CD1c-positive myeloid dendritic cell (primary cell): ENCODE measurements at regions not wholly inside any gene's neighbourhood (a gene's known extent, or its start where the extent isn't known, plus 50 kb on each side); places are given as distances from the start of the nearest gene placed in this dataset.
"Not testable (repeated sequence)": the region's sequence is repeated elsewhere in the genome, so short reads cannot be mapped to it uniquely, and the experiment has no call there.

Source experiments
- DNase-seq: peaks from one replicate; pipeline ENCODE4 v3.0.0-alpha.2; 2016; ENCODE audit errors: extremely low spot score

- DNase-seq: no peak
Observed at GRCh38 chr22:48488611-48489511, 1338.8 kb downstream of the BRD1 start.

GRCh38 chr22:48488149-48488551 is 1339.5 kb downstream of the BRD1 start:
- DNase-seq: no peak

GRCh38 chr22:48486558-48486957 is 1341.1 kb downstream of the BRD1 start:
- DNase-seq: no peak

GRCh38 chr22:48486134-48486532 is 1341.5 kb downstream of the BRD1 start:
- no peak for DNase-seq

GRCh38 chr22:48485149-48486133 is 1342.2 kb downstream of the BRD1 start:
- no peak for DNase-seq

GRCh38 chr22:48483764-48484528 is 1343.7 kb downstream of the BRD1 start:
- no peak for DNase-seq

- DNase-seq: no peak
Observed at GRCh38 chr22:48482771-48483170, 1344.9 kb downstream of the BRD1 start.

- DNase-seq: not testable (repeated sequence)
Observed at GRCh38 chr22:48482198-48482597, 1345.5 kb downstream of the BRD1 start.

- DNase-seq: no peak
Observed at GRCh38 chr22:48481748-48482147, 1345.9 kb downstream of the BRD1 start.

GRCh38 chr22:48478529-48479265 is 1349.0 kb downstream of the BRD1 start:
- no peak for DNase-seq

GRCh38 chr22:48478124-48478523 is 1349.5 kb downstream of the BRD1 start:
- no peak for DNase-seq

GRCh38 chr22:48477031-48477721 is 1350.5 kb downstream of the BRD1 start:
- no peak for DNase-seq

- no peak for DNase-seq
Observed at GRCh38 chr22:48476577-48476976, 1351.1 kb downstream of the BRD1 start.

- no peak for DNase-seq
Observed at GRCh38 chr22:48475661-48476345, 1351.9 kb downstream of the BRD1 start.

- DNase-seq: no peak
Observed at GRCh38 chr22:48474881-48475280, 1352.8 kb downstream of the BRD1 start.

- DNase-seq: no peak
Observed at GRCh38 chr22:48473202-48473601, 1354.5 kb downstream of the BRD1 start.

GRCh38 chr22:48464246-48464645 is 1363.4 kb downstream of the BRD1 start:
- DNase-seq: no peak

GRCh38 chr22:48459859-48460823 is 1367.5 kb downstream of the BRD1 start:
- DNase-seq: no peak

GRCh38 chr22:48459259-48459658 is 1368.4 kb downstream of the BRD1 start:
- DNase-seq: no peak
